Right atrium auricular region (tissue), 2 donors: ENCODE measurements at regions not wholly inside any gene's neighbourhood (a gene's known extent, or its start where the extent isn't known, plus 50 kb on each side); places are given as distances from the start of the nearest gene placed in this dataset.
"Not testable (repeated sequence)": the region's sequence is repeated elsewhere in the genome, so short reads cannot be mapped to it uniquely, and the experiment has no call there.

ENCODE experiments used
- DNase-seq: peaks from one replicate; pipeline ENCODE4 v3.0.0-alpha.2; 2019; ENCODE audit warnings: low spot score
- H3K27ac ChIP-seq, 2 donors: fragments of 200-600 bp; sonication (generic); 1 replicate in 1 of 2; 2 replicates in 1 of 2; pipeline ENCODE4 v1.5.1; 2016 to 2019
- H3K27me3 ChIP-seq, 2 donors: fragments of 200-600 bp; sonication (generic); one replicate each; pipeline versions ENCODE4 v1.5.1 to v1.6.0; 2017 to 2019
- H3K36me3 ChIP-seq: fragments of 200-600 bp; sonication (generic); one replicate; pipeline ENCODE4 v1.5.1; 2016
- H3K4me1 ChIP-seq, 2 donors: fragments of 200-600 bp; sonication (generic); one replicate each; pipeline versions ENCODE4 v1.5.1 to v1.6.0; 2017 to 2019
- H3K4me3 ChIP-seq, 2 donors: fragments of 200-600 bp; sonication (generic); 1 replicate in 1 of 2; 2 replicates in 1 of 2; pipeline ENCODE4 v1.5.1; 2017 to 2019; ENCODE audit warnings: mild to moderate bottlenecking in 1 of 2, moderate library complexity in 1 of 2
- H3K9me3 ChIP-seq, 2 donors: fragments of 200-600 bp; sonication (generic); one replicate each; pipeline ENCODE4 v1.5.1; 2019
- TF ChIP-seq, protein P1 (sequence below), 2 donors: fragments of 200-600 bp; sonication (generic); IDR thresholded peaks; one replicate each; pipeline ENCODE4 v1.5.1; 2019; ENCODE audit warnings: antibody characterized with exemption in 2 of 2

DNA sequence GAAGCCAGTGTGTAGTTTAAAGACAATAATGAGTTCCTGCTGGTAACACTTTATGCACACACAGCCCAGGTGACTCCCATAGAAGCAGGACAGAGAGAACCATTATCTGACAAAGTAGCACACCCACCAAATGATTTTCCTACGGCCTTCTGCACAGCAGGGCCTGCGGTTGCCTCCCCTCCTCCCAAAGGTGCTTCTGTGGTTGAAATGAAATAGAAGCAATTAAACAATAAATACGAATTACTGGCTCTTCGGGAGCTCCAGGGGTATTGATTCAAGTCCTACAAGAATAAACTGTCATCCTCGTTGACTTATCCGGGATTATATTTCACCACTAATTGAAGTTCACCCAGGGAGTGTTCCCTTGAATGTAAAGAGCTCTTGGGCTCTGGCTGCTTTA lies 172.1 kb downstream of the ACTR3B start:
- Histone ChIP-seq H3K27ac (no peak overlapping the region), H3K27me3 (no peaks in the 10 kb centered on the region), H3K4me1 (no peaks in the 10 kb centered on the region), H3K4me3 (no peak overlapping the region), H3K9me3 (no peaks in the 10 kb centered on the region), H3K36me3 (no peaks in the 10 kb centered on the region)
- no peak for DNase-seq
- TF ChIP-seq, protein P1, sequence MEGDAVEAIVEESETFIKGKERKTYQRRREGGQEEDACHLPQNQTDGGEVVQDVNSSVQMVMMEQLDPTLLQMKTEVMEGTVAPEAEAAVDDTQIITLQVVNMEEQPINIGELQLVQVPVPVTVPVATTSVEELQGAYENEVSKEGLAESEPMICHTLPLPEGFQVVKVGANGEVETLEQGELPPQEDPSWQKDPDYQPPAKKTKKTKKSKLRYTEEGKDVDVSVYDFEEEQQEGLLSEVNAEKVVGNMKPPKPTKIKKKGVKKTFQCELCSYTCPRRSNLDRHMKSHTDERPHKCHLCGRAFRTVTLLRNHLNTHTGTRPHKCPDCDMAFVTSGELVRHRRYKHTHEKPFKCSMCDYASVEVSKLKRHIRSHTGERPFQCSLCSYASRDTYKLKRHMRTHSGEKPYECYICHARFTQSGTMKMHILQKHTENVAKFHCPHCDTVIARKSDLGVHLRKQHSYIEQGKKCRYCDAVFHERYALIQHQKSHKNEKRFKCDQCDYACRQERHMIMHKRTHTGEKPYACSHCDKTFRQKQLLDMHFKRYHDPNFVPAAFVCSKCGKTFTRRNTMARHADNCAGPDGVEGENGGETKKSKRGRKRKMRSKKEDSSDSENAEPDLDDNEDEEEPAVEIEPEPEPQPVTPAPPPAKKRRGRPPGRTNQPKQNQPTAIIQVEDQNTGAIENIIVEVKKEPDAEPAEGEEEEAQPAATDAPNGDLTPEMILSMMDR (IDR thresholded peaks at IDR 0.05), result no peak

DNA sequence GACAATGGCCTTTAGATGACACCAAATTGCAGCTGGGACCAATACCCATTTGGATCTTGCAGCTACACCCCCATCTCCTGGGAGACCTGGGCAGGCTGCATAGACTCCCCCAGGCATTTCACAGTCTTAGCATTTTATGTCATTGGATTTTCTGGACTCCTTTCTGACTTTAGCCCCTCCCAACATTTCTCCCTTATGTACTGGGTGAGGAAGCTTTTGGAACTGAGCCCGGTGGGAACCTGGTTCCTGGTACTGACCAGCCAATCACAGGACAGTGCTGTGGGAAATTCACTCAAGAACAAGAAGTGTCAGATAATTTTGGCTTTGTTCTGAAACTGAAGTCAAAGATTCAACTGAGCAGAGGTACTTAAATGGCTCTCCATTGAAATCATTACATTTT lies 177.7 kb downstream of the ACTR3B start:
- H3K4me1 ChIP-seq, result no peaks in the 10 kb centered on the region
- H3K9me3 ChIP-seq, result no peaks in the 10 kb centered on the region
- H3K27ac ChIP-seq, result no peak overlapping the region
- H3K4me3 ChIP-seq, result no peak overlapping the region
- H3K36me3 ChIP-seq, result no peaks in the 10 kb centered on the region
- no peaks in the 10 kb centered on the region for H3K27me3 ChIP-seq
- TF ChIP-seq, protein P1 (IDR thresholded peaks at IDR 0.05), result no peak
- no peak for DNase-seq

DNA sequence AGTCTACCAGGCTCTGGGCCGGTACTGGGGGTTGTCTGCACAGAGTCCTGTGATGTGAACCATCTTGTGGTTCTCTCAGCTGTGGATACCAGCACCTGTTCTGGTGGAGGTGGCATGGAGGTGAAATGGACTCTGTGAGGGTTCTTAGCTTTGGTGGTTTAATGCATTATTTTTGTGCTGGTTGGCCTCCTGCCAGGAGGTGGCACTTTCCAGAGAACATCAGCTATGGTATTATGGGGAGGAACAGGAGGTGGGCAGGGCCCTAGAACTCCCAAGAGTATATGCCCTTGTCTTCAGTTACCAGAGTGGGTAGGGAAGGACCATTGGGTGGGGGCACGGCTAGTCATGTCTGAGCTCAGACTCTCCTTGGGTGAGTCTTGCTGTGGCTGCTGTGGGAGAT lies 187.1 kb downstream of the ACTR3B start:
- not testable (repeated sequence) for H3K36me3 ChIP-seq, DNase-seq, H3K9me3 ChIP-seq, H3K4me3 ChIP-seq, H3K27me3 ChIP-seq, H3K27ac ChIP-seq, H3K4me1 ChIP-seq

DNA sequence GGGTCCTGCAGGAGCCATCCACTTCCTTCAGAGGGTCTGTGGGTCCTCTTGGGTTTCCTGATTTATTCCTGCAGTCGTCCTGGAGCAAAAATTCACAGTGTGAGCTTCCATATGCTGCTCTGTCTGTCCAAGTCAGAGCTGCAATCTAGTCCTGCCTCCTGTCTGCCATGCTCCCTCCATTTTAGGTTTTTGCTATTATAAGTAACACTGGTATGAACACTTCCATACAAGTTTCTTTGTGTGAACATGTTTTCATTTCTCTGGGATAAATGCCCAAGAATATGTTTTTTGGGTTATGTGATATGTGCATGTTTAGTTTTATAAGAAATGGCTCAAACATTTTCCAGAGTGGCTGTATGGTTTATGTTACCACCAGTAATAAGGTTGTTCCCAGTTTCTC lies 188.1 kb downstream of the ACTR3B start:
- Histone ChIP-seq H3K4me1 (no peaks in the 10 kb centered on the region), H3K27ac (no peak overlapping the region), H3K9me3 (no peaks in the 10 kb centered on the region), H3K4me3 (no peak overlapping the region), H3K27me3 (no peaks in the 10 kb centered on the region), H3K36me3 (no peaks in the 10 kb centered on the region)
- no peak for DNase-seq
- TF ChIP-seq, protein P1 (IDR thresholded peaks at IDR 0.05), result no peak

DNA sequence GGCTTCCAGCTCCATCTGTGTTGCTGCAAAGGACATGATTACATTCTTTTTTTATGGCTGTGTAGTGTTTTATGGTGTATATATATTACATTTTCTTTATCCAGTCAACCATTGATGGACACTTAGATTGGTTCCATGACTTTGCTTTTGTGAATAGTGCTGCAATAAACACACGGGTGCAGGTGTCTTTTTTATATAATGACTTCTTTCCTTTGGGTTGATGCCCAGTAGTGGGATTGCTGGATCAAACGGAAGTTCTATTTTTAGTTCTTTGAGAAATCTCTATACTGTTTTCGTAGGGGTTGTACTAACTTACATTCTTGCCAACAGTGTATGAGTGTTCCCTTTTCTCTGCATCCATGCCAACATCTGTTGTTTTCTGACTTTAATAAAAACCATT lies 189.7 kb downstream of the ACTR3B start:
- DNase-seq, result no peak
- no peaks in the 10 kb centered on the region for H3K4me1 ChIP-seq
- no peaks in the 10 kb centered on the region for H3K27me3 ChIP-seq
- H3K9me3 ChIP-seq, result no peaks in the 10 kb centered on the region
- TF ChIP-seq, protein P1 (IDR thresholded peaks at IDR 0.05), result no peak
- H3K4me3 ChIP-seq, result no peak overlapping the region
- H3K36me3 ChIP-seq, result no peaks in the 10 kb centered on the region
- no peak overlapping the region for H3K27ac ChIP-seq

DNA sequence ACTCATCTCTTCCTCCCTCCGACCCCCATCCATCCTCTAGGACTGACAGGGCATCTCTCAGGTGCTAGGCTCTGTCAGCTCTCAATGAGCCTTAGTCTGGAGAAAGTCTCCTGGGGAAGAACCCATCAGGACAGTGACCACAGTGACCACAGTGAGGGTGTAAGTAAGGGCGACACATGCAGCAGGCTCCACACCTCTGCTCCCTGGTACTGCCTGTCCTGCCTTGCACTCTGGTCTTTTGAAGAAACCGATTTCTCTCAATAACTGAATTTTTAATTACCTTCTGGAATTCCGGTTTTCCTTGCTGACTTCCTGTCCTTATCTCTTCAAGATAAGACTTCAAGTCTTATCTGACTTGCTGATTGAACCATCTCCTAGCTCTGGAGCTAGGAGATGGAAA lies 190.2 kb downstream of the ACTR3B start:
- Histone ChIP-seq H3K27me3 (no peaks in the 10 kb centered on the region), H3K4me3 (no peak overlapping the region), H3K4me1 (no peaks in the 10 kb centered on the region), H3K27ac (no peak overlapping the region), H3K9me3 (no peaks in the 10 kb centered on the region), H3K36me3 (no peaks in the 10 kb centered on the region)
- TF ChIP-seq, protein P1 (IDR thresholded peaks at IDR 0.05), result no peak
- DNase-seq, result no peak
